ENCODE measurements at regions not wholly inside any gene's neighbourhood (a gene's known extent, or its start where the extent isn't known, plus 50 kb on each side); places are given as distances from the start of the nearest gene placed in this dataset.

DNA sequence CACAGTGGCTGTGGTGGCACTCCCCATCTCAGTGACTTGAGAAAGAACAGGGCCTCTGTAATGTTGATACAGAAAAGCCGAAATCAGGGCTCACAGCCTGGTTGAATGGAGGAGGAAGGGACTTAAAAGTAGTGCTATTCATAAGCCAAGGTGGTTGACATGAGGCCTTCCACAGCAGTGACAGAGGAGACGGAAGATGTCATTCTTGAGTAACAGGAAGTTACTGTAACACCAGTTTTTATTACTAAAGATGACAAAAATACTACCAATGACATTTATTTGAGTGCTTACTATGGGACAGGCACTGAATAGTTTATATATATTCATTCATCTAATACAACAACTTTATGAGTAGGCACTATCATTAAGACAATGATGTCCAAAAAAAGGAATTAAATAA is 52.8 kb upstream of the GNG12 start:
- DNase-seq (ENCODE audit: extremely low read depth, low read depth): no peak
- TF ChIP-seq, protein P1, sequence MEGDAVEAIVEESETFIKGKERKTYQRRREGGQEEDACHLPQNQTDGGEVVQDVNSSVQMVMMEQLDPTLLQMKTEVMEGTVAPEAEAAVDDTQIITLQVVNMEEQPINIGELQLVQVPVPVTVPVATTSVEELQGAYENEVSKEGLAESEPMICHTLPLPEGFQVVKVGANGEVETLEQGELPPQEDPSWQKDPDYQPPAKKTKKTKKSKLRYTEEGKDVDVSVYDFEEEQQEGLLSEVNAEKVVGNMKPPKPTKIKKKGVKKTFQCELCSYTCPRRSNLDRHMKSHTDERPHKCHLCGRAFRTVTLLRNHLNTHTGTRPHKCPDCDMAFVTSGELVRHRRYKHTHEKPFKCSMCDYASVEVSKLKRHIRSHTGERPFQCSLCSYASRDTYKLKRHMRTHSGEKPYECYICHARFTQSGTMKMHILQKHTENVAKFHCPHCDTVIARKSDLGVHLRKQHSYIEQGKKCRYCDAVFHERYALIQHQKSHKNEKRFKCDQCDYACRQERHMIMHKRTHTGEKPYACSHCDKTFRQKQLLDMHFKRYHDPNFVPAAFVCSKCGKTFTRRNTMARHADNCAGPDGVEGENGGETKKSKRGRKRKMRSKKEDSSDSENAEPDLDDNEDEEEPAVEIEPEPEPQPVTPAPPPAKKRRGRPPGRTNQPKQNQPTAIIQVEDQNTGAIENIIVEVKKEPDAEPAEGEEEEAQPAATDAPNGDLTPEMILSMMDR (IDR thresholded peaks at IDR 0.05; ENCODE audit: low read depth, low read length): no peak

DNA sequence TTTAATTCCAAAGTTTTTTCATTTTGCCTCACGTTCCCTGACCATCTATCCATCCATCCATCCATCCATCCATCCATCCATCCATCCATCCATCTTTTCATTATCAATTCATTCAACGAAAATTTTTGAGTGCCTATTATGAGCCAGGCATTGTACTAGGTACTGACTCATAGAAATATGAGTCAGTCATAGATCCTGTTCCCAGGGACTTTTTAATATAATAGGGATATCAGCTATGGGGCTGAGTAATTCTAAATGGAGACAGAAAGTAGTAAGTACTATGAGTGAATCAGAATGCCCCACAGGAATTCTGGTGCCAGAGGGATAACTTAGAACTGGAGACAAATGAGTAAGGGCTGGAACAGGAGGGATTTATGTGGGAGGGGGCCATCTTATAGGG is 49.8 kb upstream of the GNG12 start:
- TF ChIP-seq, protein P1 (IDR thresholded peaks at IDR 0.05; ENCODE audit: low read depth, low read length): no peak
- peak; percentile 3 for DNase-seq (ENCODE audit: extremely low read depth, low read depth)
